B cell (primary cell): ENCODE measurements at regions not wholly inside any gene's neighbourhood (a gene's known extent, or its start where the extent isn't known, plus 50 kb on each side); places are given as distances from the start of the nearest gene placed in this dataset.

Experiments
- EZH2 ChIP-seq: IDR thresholded peaks from 2 replicates; pipeline ENCODE4 v1.6.1; 2012; ENCODE audit warnings: borderline replicate concordance, low read depth, mild to moderate bottlenecking, moderate library complexity, low read length; ENCODE audit not compliant: insufficient read depth, poor library complexity, severe bottlenecking
- TF ChIP-seq, protein P1 (sequence below): fragments of 200-600 bp; IDR thresholded peaks from one replicate; pipeline ENCODE4 v1.8.0; 2022; ENCODE audit warnings: antibody characterized with exemption, mild to moderate bottlenecking

DNA sequence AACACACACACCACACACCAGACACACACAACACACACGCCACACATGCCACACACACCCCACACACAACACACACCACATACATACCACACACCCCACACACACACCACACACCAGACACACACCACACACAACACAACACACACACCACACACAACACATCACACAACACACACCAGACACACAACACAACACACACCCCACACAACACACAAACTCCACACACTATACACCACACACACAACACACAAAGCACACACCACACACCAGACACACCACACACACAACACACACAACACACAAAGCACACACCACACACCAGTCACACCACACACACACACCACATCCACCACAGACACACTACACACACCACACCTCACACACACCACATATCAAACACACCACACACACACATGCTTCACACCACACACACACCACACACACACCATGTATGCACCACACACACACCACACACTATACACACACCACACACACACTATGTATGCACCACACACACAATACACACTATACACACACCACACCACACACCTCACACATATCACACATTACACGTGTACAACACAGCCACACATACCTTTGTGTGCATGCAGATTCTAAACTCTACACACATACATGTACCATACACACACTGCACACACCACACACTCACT lies 72.2 kb downstream of the TMEM18 start:
- TF ChIP-seq EZH2: no peak
- TF ChIP-seq, protein P1, sequence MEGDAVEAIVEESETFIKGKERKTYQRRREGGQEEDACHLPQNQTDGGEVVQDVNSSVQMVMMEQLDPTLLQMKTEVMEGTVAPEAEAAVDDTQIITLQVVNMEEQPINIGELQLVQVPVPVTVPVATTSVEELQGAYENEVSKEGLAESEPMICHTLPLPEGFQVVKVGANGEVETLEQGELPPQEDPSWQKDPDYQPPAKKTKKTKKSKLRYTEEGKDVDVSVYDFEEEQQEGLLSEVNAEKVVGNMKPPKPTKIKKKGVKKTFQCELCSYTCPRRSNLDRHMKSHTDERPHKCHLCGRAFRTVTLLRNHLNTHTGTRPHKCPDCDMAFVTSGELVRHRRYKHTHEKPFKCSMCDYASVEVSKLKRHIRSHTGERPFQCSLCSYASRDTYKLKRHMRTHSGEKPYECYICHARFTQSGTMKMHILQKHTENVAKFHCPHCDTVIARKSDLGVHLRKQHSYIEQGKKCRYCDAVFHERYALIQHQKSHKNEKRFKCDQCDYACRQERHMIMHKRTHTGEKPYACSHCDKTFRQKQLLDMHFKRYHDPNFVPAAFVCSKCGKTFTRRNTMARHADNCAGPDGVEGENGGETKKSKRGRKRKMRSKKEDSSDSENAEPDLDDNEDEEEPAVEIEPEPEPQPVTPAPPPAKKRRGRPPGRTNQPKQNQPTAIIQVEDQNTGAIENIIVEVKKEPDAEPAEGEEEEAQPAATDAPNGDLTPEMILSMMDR: no peak
